RWPE2 (cell line): ENCODE measurements at regions not wholly inside any gene's neighbourhood (a gene's known extent, or its start where the extent isn't known, plus 50 kb on each side); places are given as distances from the start of the nearest gene placed in this dataset.
"Not testable (repeated sequence)": the region's sequence is repeated elsewhere in the genome, so short reads cannot be mapped to it uniquely, and the experiment has no call there.

Source experiments
- ATAC-seq: fragments of 200-7000 bp; cut with Tn5 transposase; 3 replicates; pipeline ENCODE4 v1.9.1; 2021; ENCODE audit warnings: low read depth
- DNase-seq: peaks from one replicate; pipeline ENCODE4 v3.0.0-alpha.2; 2020; ENCODE audit warnings: low spot score
- H3K27ac ChIP-seq: fragments of 450-650 bp; 2 replicates; pipeline ENCODE4 v1.5.1; 2017; ENCODE audit warnings: mild to moderate bottlenecking; ENCODE audit not compliant: poor library complexity, severe bottlenecking
- H3K27me3 ChIP-seq: fragments of 250-450 bp; sonication (Bioruptor Pico); 2 replicates; pipeline ENCODE4 v1.5.1; 2021; ENCODE audit warnings: mild to moderate bottlenecking, moderate library complexity; ENCODE audit not compliant: insufficient read depth, poor library complexity, severe bottlenecking
- H3K36me3 ChIP-seq: fragments of 250-450 bp; sonication (Bioruptor Pico); 2 replicates; pipeline ENCODE4 v1.5.1; 2020; ENCODE audit warnings: low read depth, mild to moderate bottlenecking, moderate library complexity
- H3K4me1 ChIP-seq: fragments of 250-450 bp; sonication (Bioruptor Pico); 2 replicates; pipeline ENCODE4 v1.5.1; 2021; ENCODE audit warnings: mild to moderate bottlenecking, moderate library complexity; ENCODE audit not compliant: insufficient read depth, poor library complexity, severe bottlenecking
- H3K4me3 ChIP-seq: fragments of 250-450 bp; sonication (Bioruptor Pico); 2 replicates; pipeline ENCODE4 v1.5.1; 2021; ENCODE audit warnings: mild to moderate bottlenecking, moderate library complexity; ENCODE audit not compliant: severe bottlenecking
- H3K9me3 ChIP-seq: fragments of 250-450 bp; sonication (Bioruptor Pico); 2 replicates; pipeline ENCODE4 v1.5.1; 2021; ENCODE audit warnings: mild to moderate bottlenecking, moderate library complexity; ENCODE audit not compliant: severe bottlenecking
- TF ChIP-seq, protein P1 (sequence below): fragments of 450-650 bp; IDR thresholded peaks from one replicate; pipeline ENCODE4 v1.5.1; 2017; ENCODE audit warnings: mild to moderate bottlenecking, moderate library complexity; ENCODE audit not compliant: poor library complexity, severe bottlenecking

DNA sequence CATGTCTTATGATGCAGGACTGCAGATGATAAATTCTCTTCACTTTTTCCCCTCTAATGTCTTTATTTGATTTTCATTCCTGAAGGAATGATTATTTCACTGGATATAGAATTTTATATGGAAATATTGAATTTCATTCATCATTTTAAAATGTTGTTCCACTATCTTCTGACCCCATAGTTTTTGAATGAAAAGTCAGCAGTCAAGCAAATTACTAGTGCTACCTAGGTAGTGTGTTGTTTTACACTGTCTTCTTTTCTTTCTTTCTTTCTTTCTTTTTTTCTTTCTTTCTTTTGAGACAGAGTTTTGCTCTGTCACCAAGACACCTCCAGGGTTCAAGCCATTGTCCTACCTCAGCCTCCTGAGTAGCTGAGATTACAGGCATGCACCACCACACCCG is 76.9 kb downstream of the WSB1 start:
- H3K27me3 ChIP-seq: no peaks in the 10 kb centered on the region
- TF ChIP-seq, protein P1, sequence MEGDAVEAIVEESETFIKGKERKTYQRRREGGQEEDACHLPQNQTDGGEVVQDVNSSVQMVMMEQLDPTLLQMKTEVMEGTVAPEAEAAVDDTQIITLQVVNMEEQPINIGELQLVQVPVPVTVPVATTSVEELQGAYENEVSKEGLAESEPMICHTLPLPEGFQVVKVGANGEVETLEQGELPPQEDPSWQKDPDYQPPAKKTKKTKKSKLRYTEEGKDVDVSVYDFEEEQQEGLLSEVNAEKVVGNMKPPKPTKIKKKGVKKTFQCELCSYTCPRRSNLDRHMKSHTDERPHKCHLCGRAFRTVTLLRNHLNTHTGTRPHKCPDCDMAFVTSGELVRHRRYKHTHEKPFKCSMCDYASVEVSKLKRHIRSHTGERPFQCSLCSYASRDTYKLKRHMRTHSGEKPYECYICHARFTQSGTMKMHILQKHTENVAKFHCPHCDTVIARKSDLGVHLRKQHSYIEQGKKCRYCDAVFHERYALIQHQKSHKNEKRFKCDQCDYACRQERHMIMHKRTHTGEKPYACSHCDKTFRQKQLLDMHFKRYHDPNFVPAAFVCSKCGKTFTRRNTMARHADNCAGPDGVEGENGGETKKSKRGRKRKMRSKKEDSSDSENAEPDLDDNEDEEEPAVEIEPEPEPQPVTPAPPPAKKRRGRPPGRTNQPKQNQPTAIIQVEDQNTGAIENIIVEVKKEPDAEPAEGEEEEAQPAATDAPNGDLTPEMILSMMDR: no peak
- ATAC-seq (no peak), DNase-seq (no peak)
- H3K4me1 ChIP-seq: no peaks in the 10 kb centered on the region
- no peak overlapping the region for H3K27ac ChIP-seq
- peaks cover 10% of the 10 kb centered on the region for H3K9me3 ChIP-seq
- H3K36me3 ChIP-seq: no peaks in the 10 kb centered on the region
- H3K4me3 ChIP-seq: no peak overlapping the region

DNA sequence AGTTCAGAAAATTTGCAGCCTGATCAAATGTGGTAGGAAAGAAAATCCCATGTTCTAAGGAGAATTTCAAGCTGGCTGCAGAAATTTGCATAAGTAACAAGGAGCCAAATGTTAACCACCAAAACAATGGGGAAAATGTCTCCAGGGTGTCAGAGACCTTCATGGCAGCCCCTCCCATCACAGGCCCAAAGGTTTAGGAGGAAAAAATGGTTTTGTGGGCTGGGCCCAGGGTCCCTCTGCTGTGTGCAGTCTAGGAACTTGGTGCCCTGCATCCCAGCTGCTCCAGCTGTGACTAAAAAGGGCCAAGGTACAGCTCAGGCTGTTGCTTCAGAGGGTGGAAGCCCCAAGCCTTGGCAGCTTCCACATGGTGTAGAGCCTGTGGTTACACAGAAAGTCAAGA is 79.8 kb downstream of the WSB1 start:
- not testable (repeated sequence) for ATAC-seq, H3K27ac ChIP-seq, H3K27me3 ChIP-seq, H3K4me3 ChIP-seq, DNase-seq, H3K36me3 ChIP-seq, H3K9me3 ChIP-seq
- peaks cover 11% of the 10 kb centered on the region for H3K4me1 ChIP-seq

DNA sequence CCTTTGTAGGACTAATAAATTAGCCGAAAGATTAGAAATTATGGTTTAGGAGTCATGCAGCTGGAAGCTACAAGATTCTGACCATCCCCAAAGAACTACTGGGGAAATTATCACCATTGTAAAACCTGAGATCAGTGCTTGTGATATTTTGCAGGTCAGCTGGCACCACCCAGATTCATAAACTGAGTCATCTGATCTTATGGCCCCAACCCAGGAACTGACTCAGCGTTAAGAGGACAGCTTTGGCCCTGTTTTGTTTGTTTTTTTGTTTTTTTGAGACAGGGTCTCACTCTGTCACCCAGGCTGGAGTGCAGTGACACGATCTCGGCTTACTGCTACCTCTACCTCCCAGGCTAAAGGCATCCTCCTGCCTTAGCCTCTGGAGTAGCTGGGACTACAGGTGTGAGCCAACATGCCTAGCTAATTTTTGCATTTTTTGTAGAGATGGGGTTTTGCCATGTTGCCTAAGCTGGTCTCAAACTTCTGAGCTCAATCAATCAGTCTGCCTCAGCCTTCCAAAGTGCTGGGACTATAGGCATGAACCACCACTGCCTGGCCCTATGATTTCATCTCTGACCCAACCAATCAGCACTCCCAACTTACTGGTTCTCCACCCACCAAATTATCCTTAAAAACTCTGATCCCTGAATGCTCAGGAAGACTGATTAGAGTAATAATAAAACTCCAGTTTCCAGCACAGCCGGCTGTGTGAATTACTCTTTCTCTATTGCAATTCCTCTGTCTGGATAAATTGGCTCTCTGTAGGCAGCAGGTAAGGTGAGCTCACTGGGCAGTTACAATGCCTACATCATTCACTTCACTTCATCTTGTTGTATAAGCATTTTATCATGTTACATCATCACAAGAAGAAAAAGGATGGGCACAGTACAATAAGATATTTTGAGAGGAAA is 79.4 kb upstream of the KSR1 start:
- Histone ChIP-seq H3K27ac (peak overlapping the region; percentile 52), H3K27me3 (no peaks in the 10 kb centered on the region), H3K36me3 (no peaks in the 10 kb centered on the region), H3K4me1 (peaks cover 20% of the 10 kb centered on the region), H3K9me3 (no peaks in the 10 kb centered on the region), H3K4me3 (no peak overlapping the region)
- DNase-seq (no peak), ATAC-seq (peak; percentile 85)
- TF ChIP-seq, protein P1: no peak

DNA sequence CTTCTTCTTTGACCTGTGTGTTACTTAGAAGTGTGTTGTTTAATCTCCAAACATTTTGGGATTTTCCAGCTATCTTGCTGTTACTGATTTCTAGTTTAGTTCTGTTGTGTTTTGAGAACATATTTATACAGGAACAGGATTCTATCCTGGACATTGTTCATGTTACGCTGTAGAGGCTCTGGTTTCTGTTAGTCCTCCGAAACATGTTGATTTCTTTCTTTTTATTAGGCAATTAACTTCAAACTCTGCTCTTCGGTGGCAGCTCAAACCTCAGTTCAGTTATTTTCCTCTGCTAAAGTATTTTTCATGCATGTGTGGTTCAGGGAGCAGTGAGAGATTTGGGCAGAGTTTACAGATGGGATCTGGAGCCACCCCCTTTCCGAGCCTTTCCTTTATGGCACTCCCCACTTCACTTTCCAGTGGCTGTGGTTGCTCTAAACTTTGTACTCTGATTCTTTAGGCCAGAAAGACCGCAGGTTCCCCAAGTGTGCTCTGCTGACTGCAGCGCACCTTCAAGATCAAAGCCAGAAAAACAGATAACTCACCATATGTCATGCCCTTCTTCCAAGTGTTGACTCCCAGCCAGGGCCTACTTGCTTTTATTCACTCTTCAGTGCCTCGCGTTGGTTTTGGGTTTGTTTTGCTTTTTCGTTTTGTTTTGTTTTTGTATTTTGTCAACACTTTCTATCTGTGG is 77.6 kb upstream of the KSR1 start:
- Histone ChIP-seq H3K27ac (no peak overlapping the region), H3K27me3 (no peaks in the 10 kb centered on the region), H3K9me3 (no peaks in the 10 kb centered on the region), H3K4me3 (no peak overlapping the region), H3K36me3 (no peaks in the 10 kb centered on the region), H3K4me1 (peaks cover 20% of the 10 kb centered on the region)
- TF ChIP-seq, protein P1: no peak
- ATAC-seq (no peak), DNase-seq (no peak)

DNA sequence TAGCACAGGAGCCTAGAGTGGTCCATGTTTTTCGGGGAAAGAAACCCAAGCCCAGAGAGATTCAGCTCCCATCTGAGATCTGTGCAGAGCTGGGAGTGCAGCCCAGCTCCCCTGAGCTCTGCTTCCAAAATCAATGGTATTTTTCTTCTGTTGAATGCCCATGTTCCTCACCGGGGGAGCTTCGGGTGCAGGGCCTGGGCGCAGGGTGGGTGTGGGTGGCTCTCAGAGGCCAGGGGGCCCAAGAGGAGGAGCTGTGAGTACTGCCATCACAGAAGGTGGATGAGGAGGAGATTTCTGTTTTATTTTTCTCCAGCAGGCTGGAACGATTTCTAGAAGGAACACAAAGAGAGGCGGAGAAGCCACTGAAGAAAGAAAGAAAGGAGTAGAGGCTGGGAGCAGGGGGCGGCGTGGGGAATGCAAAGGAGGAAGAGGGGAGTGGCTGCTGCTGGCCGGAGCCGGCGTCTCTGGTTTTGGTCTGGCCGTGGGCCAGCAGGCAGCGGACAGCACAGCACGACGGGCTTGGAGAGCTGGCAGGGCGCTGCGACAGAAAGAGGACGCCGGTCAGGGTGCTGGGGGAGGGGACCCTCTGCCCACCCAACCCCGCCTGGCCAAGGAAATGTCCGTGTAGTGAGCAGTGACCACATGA is 76.2 kb upstream of the KSR1 start:
- TF ChIP-seq, protein P1: no peak
- H3K27me3 ChIP-seq: no peaks in the 10 kb centered on the region
- no peaks in the 10 kb centered on the region for H3K36me3 ChIP-seq
- H3K4me3 ChIP-seq: no peak overlapping the region
- peaks cover 31% of the 10 kb centered on the region for H3K4me1 ChIP-seq
- ATAC-seq (no peak), DNase-seq (no peak)
- no peak overlapping the region for H3K27ac ChIP-seq
- no peaks in the 10 kb centered on the region for H3K9me3 ChIP-seq
